GM21825 (cell line): ENCODE measurements at regions not wholly inside any gene's neighbourhood (a gene's known extent, or its start where the extent isn't known, plus 50 kb on each side); places are given as distances from the start of the nearest gene placed in this dataset.

Experiments
- ATAC-seq: cut with Tn5 transposase; IDR thresholded peaks from one replicate; pipeline ENCODE4 v1.9.1; 2021; ENCODE audit warnings: mild to moderate bottlenecking, moderate library complexity; ENCODE audit not compliant: unreplicated experiment

- ATAC-seq, result no peak
Observed at GRCh38 chr4:19803406-19803805, 448.3 kb upstream of the SLIT2 start.

DNA sequence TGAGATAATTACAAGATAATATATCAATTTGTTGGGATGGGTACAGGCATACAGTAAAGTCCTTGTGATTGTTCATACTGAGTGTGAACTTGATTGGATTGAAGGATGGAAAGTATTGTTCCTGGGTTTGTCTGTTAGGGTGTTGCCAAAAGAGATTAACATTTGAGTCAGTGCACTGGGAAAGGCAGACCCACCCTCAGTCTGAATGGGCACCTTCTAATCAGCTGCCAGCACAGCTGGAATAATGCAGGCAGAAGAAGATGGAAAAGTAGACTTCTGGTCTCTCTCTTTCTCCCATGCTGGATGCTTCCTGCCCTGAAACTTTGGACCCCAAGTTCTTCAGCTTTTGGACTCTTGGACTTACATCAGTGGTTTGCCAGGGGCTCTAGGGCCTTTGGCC is 457.9 kb upstream of the SLIT2 start:
- ATAC-seq, result no peak

DNA sequence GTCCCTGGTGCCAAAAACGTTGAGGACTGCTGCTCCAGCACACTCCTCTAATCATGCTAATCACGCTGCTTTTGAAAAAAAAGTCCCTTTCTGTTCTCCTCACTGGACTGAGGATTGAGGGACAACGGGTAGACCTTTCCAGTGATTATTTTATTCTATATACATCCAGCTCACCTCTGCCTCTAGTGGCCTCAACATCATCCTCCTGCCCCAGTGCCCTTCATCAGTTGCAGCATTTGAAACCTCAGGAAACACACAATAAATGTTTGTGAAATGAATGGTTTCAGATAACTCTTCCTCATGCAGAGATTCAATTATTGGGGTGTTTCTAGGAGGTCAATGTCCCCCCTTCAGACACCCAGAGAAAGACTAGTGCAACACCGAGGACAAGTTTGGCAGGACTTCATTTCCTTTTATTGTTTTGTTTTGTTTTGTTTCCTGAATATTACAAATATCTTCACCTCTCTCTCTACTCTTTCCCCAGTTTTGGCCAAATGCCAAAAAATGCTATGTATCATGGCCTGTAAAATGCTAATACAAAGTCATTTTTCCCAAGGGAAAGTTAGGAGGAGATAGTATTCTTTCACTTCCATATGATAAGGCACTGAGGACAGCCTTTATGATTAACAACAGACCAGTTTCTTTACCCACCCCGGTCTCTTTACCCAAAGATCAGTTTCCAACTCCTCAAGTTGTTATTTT is 460.1 kb upstream of the SLIT2 start:
- no peak for ATAC-seq

- ATAC-seq, result no peak
Observed at GRCh38 chr4:19786616-19787015, 465.1 kb upstream of the SLIT2 start.

DNA sequence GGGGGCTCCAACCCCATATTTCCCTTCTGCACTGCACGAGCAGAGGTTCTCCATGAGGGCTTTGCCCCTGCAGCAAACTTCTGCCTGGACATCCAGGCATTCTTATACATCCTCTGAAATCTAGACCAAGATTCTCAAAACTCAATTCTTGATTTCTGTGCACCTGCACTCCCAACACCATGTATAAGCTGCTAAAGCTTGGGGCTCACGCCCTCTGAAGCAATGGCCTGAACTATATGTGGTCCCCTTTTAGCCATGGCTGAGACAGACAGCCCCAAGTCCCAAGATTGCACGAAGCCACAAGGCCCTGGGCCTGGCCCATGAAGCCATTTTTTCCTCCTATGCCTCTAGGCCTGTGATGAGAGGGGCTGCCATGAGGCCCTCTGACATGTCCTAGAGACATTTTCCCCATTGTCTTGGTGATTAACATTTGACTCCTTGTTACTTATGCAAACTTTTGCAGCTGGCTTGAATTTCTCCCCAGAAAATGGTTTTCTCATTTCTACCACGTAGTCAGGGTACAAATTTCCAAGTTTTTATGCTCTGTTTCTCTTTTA is 468.0 kb upstream of the SLIT2 start:
- ATAC-seq, result no peak

DNA sequence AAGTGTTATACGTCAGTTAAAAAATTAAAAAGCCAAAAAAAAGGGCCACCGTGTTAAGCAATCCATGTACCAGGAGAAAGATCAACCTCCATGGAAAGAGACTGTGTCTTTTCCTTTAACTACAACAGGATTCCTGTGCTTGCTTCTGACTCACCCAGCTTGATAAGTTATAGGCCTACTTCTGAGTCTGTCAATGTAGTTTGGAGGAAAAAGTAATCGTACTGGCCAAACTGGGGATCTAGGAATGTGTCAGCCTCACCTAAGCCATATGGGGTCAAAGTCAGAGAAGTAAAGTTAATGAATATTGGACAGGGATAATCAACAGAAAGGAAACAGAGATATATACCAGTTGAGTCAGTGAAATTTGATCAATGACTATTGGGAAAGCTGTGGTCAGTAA is 470.8 kb upstream of the SLIT2 start:
- ATAC-seq, result no peak

- no peak for ATAC-seq
Observed at GRCh38 chr4:19776929-19777328, 474.8 kb upstream of the SLIT2 start.

DNA sequence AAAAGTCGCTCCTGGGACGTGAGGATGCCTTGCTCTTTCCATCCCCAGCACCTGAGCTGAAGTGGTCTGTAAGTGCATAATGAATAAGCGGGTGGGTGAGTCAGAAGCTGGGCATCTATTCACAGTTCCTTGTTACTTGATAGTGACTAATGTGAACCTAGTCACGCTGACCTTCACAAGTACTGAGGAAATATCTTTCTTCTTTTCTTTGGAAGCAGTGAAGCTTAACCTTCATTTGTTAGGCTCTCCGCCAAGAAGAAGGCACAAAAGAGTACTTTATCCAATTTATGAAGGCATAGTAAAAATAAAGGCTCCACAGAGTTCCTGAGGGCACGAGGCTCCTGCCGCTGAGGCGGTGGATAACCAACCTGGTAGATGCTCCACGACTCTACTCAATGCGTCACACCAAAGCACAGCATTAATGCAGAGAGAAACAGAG is 475.7 kb upstream of the SLIT2 start:
- ATAC-seq, result no peak

- ATAC-seq, result no peak
Observed at GRCh38 chr4:19774690-19775256, 476.9 kb upstream of the SLIT2 start.

DNA sequence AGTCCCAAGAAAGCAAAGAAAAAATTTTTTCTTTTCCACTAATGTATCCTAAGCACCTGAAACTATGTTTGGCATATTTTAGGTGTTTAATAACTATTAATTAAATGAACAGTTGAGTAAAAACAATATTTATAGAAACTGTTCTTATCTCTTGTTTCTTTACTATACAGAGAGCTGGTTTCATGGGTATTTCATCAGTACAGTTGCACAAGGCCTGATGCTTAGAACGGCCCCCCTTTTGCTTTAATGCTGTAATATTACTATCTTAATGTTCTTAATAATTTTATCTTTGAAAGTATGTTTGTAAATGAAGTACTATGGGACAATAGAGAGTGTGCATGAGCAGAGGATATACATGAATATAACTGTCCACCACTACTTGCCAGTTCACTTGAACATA is 479.1 kb upstream of the SLIT2 start:
- no peak for ATAC-seq

DNA sequence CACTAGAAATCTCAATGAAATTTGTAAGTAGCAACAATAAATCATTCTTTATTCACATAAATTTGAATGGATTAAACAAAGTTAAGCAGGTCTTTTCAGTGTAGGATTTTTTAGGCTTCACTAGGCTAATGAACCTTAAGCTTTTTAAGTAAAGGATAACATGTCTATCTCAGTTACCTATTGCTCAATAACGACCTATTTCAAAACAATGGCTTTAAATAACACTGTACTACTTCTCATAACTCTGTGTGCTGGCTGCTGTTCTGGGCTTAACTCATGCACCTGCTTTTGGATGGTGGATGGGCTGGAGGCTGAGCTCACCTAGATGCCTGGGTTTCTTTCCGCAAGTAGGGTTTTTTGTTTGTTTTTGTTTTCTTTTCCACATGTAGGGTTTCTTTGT is 495.0 kb upstream of the SLIT2 start:
- no peak for ATAC-seq

- no peak for ATAC-seq
Observed at GRCh38 chr4:19752599-19752998, 499.1 kb upstream of the SLIT2 start.

- no peak for ATAC-seq
Observed at GRCh38 chr4:19748519-19749479, 502.9 kb upstream of the SLIT2 start.

DNA sequence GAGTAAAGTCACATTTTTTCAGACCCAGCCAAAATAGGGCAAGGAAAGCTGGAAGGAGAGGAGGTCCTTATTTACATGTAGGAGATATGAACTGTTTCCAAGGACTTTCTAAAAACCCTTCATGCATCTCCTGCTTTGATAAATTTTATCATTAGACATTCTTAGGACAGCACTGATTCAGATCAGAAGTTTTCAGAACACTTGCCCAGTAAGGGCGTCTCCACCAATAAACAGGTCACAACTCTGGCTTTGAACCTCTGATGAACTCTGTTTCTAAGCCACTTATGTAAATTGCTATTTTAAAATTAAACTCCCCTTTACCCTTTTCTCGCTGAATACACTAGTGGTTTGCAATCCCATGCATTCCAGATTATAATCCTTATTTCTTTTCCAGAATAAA is 505.3 kb upstream of the SLIT2 start:
- no peak for ATAC-seq

DNA sequence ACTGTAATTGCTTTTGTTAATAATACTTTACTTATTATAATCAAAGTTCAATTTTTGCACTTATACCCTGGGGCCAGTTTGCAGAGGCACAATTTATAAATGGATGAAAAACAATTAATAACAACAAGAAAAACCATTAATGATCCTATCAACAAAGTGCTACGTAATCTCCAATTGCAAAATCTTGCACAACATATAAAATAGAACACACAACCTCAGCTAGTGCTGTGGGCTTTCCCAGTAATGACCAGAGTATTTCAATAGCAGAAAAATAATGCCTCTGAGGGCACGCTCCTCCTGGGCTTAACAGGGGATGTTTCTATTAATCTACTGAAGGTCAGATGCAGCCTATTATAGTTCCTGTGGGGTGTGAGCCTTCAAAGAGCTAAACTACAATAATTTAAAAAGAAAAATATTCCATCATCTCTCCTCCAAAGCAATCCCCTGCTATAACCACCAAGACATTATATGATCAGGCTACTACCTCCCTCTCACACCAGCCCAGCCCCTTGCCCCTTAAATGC is 508.5 kb upstream of the SLIT2 start:
- ATAC-seq, result no peak

GRCh38 chr4:19739101-19739651 is 512.5 kb upstream of the SLIT2 start:
- no peak for ATAC-seq

- no peak for ATAC-seq
Observed at GRCh38 chr4:19736968-19737756, 514.5 kb upstream of the SLIT2 start.

GRCh38 chr4:19735012-19735411 is 516.7 kb upstream of the SLIT2 start:
- no peak for ATAC-seq

GRCh38 chr4:19729886-19730651 is 521.6 kb upstream of the SLIT2 start:
- ATAC-seq, result no peak
